HepG2 (cell line): ENCODE measurements at regions not wholly inside any gene's neighbourhood (a gene's known extent, or its start where the extent isn't known, plus 50 kb on each side); places are given as distances from the start of the nearest gene placed in this dataset.

Source experiments
- HMG20A ChIP-seq: IDR thresholded peaks from 2 replicates; pipeline ENCODE4 v1.6.1; 2016; ENCODE audit warnings: borderline replicate concordance
- MTF1 ChIP-seq: sonication (generic); formaldehyde crosslinking; IDR thresholded peaks from 2 replicates; pipeline ENCODE4 v1.5.0; 2020; ENCODE audit warnings: missing genetic modification reagents
- NR2C2 ChIP-seq: sonication (generic); formaldehyde crosslinking; IDR thresholded peaks from 2 replicates; pipeline ENCODE4 v1.4.0; 2020; ENCODE audit warnings: missing genetic modification reagents, mild to moderate bottlenecking, moderate library complexity, borderline replicate concordance
- PBX3 ChIP-seq: sonication (generic); formaldehyde crosslinking; IDR thresholded peaks from 2 replicates; pipeline ENCODE4 v1.8.1; 2023; ENCODE audit warnings: missing genetic modification reagents, inconsistent platforms, borderline replicate concordance
- RFX3 ChIP-seq: IDR thresholded peaks from 2 replicates; pipeline ENCODE4 v1.6.1; 2016; ENCODE audit warnings: missing biosample characterization, missing genetic modification reagents
- SAFB2 ChIP-seq: sonication (generic); formaldehyde crosslinking; IDR thresholded peaks from 2 replicates; pipeline ENCODE4 v1.5.1; 2020; ENCODE audit warnings: missing genetic modification reagents, low read depth, mild to moderate bottlenecking, borderline replicate concordance
- SATB2 ChIP-seq: sonication (generic); formaldehyde crosslinking; IDR thresholded peaks from 2 replicates; pipeline ENCODE4 v1.5.0; 2020; ENCODE audit warnings: missing genetic modification reagents
- SETDB1 ChIP-seq: sonication (generic); formaldehyde crosslinking; IDR thresholded peaks from 2 replicates; pipeline ENCODE4 v1.5.1; 2020; ENCODE audit warnings: missing genetic modification reagents, mild to moderate bottlenecking, borderline replicate concordance
- SNAI1 ChIP-seq: sonication (generic); formaldehyde crosslinking; IDR thresholded peaks from 2 replicates; pipeline ENCODE4 v1.5.0; 2020; ENCODE audit warnings: mild to moderate bottlenecking, missing genetic modification reagents, borderline replicate concordance
- SPEN ChIP-seq: sonication (generic); formaldehyde crosslinking; IDR thresholded peaks from 2 replicates; pipeline ENCODE4 v1.5.1; 2020; ENCODE audit warnings: low read depth, mild to moderate bottlenecking, missing genetic modification reagents
- UBTF ChIP-seq: sonication (generic); formaldehyde crosslinking; IDR thresholded peaks from 2 replicates; pipeline ENCODE4 v1.4.0; 2020; ENCODE audit warnings: mild to moderate bottlenecking, missing genetic modification reagents
- ZBTB20 ChIP-seq: sonication (generic); formaldehyde crosslinking; IDR thresholded peaks from 2 replicates; pipeline ENCODE4 v1.8.1; 2023; ENCODE audit warnings: missing genetic modification reagents, low read depth, mild to moderate bottlenecking, borderline replicate concordance
- ZBTB3 ChIP-seq: sonication (generic); formaldehyde crosslinking; IDR thresholded peaks from 2 replicates; pipeline ENCODE4 v1.4.0; 2020; ENCODE audit warnings: low read depth, mild to moderate bottlenecking, moderate library complexity, missing genetic modification reagents, borderline replicate concordance
- ZMYM3 ChIP-seq: sonication (generic); formaldehyde crosslinking; IDR thresholded peaks from 2 replicates; pipeline ENCODE4 v1.5.1; 2020; ENCODE audit warnings: mild to moderate bottlenecking, missing genetic modification reagents
- ZNF451 ChIP-seq: sonication (generic); formaldehyde crosslinking; IDR thresholded peaks from 2 replicates; pipeline ENCODE4 v1.5.0; 2020; ENCODE audit warnings: mild to moderate bottlenecking, missing genetic modification reagents
- ZNF652 ChIP-seq: IDR thresholded peaks from 2 replicates; pipeline ENCODE4 v1.6.1; 2016; ENCODE audit warnings: low read depth, borderline replicate concordance
- TF ChIP-seq, protein P1 (sequence below): IDR thresholded peaks from 2 replicates; pipeline ENCODE4 v1.6.1; 2018; ENCODE audit warnings: missing genetic modification reagents
- TF ChIP-seq, protein P2 (sequence below): sonication (generic); formaldehyde crosslinking; IDR thresholded peaks from 2 replicates; pipeline ENCODE4 v1.9.0; 2021; ENCODE audit warnings: mild to moderate bottlenecking, missing genetic modification reagents
- TF ChIP-seq, protein P3 (sequence below): sonication (generic); formaldehyde crosslinking; IDR thresholded peaks from 2 replicates; pipeline ENCODE4 v1.4.0; 2020; ENCODE audit warnings: mild to moderate bottlenecking, missing genetic modification reagents

DNA sequence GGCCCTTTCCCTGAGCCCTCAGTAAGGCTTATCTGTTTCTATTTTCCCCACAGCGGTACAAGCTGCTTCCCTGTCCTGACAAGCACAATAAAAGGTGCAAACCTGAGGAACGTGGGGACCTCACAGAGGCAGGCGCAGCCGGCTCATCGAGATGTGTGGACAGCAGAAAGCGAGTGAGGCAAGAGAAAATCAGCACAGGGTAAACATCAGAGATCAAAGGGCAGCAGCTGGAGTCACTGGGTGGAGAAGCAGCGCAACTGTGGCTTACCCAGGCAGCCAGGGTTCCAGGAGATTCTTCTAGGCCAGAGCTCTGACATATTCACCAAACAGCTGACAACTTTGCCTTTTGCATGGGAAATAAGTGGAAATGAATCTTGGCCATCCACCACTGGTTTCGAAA lies 212.6 kb downstream of the WDR11 start (continued):
- TF ChIP-seq UBTF (CRISPR knock-in tag) = no peak; the same call in 1 of the 2 replicates
- TF ChIP-seq SAFB2 (CRISPR knock-in tag) = no peak
- no peak; the same call in 1 of the 2 replicates for TF ChIP-seq SPEN (CRISPR knock-in tag)
- peak; percentile 71; the same call in 1 of the 2 replicates for TF ChIP-seq ZMYM3 (CRISPR knock-in tag)
- no peak for TF ChIP-seq RFX3 (CRISPR knock-in tag)
- no peak for TF ChIP-seq SETDB1 (CRISPR knock-in tag)
- no peak for TF ChIP-seq ZNF451 (CRISPR knock-in tag)
- TF ChIP-seq, protein P1, sequence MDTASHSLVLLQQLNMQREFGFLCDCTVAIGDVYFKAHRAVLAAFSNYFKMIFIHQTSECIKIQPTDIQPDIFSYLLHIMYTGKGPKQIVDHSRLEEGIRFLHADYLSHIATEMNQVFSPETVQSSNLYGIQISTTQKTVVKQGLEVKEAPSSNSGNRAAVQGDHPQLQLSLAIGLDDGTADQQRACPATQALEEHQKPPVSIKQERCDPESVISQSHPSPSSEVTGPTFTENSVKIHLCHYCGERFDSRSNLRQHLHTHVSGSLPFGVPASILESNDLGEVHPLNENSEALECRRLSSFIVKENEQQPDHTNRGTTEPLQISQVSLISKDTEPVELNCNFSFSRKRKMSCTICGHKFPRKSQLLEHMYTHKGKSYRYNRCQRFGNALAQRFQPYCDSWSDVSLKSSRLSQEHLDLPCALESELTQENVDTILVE = 0 out of 2 replicates have a peak, but pooled peaks have one; percentile 29
- 0 out of 2 replicates have a peak, but pooled peaks have one; percentile 43 for TF ChIP-seq ZBTB3
- TF ChIP-seq SATB2 (CRISPR knock-in tag) = no peak
- TF ChIP-seq, protein P2, sequence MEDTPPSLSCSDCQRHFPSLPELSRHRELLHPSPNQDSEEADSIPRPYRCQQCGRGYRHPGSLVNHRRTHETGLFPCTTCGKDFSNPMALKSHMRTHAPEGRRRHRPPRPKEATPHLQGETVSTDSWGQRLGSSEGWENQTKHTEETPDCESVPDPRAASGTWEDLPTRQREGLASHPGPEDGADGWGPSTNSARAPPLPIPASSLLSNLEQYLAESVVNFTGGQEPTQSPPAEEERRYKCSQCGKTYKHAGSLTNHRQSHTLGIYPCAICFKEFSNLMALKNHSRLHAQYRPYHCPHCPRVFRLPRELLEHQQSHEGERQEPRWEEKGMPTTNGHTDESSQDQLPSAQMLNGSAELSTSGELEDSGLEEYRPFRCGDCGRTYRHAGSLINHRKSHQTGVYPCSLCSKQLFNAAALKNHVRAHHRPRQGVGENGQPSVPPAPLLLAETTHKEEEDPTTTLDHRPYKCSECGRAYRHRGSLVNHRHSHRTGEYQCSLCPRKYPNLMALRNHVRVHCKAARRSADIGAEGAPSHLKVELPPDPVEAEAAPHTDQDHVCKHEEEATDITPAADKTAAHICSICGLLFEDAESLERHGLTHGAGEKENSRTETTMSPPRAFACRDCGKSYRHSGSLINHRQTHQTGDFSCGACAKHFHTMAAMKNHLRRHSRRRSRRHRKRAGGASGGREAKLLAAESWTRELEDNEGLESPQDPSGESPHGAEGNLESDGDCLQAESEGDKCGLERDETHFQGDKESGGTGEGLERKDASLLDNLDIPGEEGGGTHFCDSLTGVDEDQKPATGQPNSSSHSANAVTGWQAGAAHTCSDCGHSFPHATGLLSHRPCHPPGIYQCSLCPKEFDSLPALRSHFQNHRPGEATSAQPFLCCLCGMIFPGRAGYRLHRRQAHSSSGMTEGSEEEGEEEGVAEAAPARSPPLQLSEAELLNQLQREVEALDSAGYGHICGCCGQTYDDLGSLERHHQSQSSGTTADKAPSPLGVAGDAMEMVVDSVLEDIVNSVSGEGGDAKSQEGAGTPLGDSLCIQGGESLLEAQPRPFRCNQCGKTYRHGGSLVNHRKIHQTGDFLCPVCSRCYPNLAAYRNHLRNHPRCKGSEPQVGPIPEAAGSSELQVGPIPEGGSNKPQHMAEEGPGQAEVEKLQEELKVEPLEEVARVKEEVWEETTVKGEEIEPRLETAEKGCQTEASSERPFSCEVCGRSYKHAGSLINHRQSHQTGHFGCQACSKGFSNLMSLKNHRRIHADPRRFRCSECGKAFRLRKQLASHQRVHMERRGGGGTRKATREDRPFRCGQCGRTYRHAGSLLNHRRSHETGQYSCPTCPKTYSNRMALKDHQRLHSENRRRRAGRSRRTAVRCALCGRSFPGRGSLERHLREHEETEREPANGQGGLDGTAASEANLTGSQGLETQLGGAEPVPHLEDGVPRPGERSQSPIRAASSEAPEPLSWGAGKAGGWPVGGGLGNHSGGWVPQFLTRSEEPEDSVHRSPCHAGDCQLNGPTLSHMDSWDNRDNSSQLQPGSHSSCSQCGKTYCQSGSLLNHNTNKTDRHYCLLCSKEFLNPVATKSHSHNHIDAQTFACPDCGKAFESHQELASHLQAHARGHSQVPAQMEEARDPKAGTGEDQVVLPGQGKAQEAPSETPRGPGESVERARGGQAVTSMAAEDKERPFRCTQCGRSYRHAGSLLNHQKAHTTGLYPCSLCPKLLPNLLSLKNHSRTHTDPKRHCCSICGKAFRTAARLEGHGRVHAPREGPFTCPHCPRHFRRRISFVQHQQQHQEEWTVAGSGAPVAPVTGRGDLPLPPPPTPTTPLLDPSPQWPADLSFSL (CRISPR knock-in tag) = no peak
- TF ChIP-seq ZBTB20 (CRISPR knock-in tag) = no peak
- peak; percentile 55 for TF ChIP-seq NR2C2
- no peak for TF ChIP-seq MTF1 (CRISPR knock-in tag)
- no peak for TF ChIP-seq PBX3
- no peak for TF ChIP-seq ZNF652 (CRISPR knock-in tag)
- TF ChIP-seq SNAI1 (CRISPR knock-in tag) = no peak
- TF ChIP-seq, protein P3, sequence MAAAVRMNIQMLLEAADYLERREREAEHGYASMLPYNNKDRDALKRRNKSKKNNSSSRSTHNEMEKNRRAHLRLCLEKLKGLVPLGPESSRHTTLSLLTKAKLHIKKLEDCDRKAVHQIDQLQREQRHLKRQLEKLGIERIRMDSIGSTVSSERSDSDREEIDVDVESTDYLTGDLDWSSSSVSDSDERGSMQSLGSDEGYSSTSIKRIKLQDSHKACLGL = no peak
- peak; percentile 98 for TF ChIP-seq HMG20A (CRISPR knock-in tag)
